ENCODE measurements at regions not wholly inside any gene's neighbourhood (a gene's known extent, or its start where the extent isn't known, plus 50 kb on each side); places are given as distances from the start of the nearest gene placed in this dataset.

GRCh38 chr5:9715891-9716335, 85.8 kb upstream of the TAS2R1 start:
- no peak for TF ChIP-seq CTCF (IDR thresholded peaks at IDR 0.05; ENCODE audit: unreplicated experiment)
- Mint-ChIP-seq H3K9me3 (peaks cover 12% of the 10 kb centered on the region), H3K27me3 (ENCODE audit: low read depth) (no peaks in the 10 kb centered on the region), H3K27ac (no peak overlapping the region), H3K4me1 (peaks cover 42% of the 10 kb centered on the region), H3K4me3 (no peak overlapping the region), H3K36me3 (peaks cover 3% of the 10 kb centered on the region)
- DNase-seq (ENCODE audit: low spot score in 2 of 2, unreplicated experiment in 2 of 2): no peak

- no peak overlapping the region for H3K4me3 Mint-ChIP-seq
- no peak for DNase-seq (ENCODE audit: low spot score in 2 of 2, unreplicated experiment in 2 of 2)
- H3K4me1 Mint-ChIP-seq: peaks cover 42% of the 10 kb centered on the region
- H3K9me3 Mint-ChIP-seq: peaks cover 14% of the 10 kb centered on the region
- H3K27ac Mint-ChIP-seq: no peak overlapping the region
- H3K36me3 Mint-ChIP-seq: peaks cover 3% of the 10 kb centered on the region
- H3K27me3 Mint-ChIP-seq (ENCODE audit: low read depth): no peaks in the 10 kb centered on the region
- no peak for TF ChIP-seq CTCF (IDR thresholded peaks at IDR 0.05; ENCODE audit: unreplicated experiment)
Measured at GRCh38 chr5:9713959-9714586, 83.9 kb upstream of the TAS2R1 start.

- DNase-seq (ENCODE audit: low spot score in 2 of 2, unreplicated experiment in 2 of 2): no peak
- H3K27ac Mint-ChIP-seq: no peak overlapping the region
- H3K4me1 Mint-ChIP-seq: peaks cover 42% of the 10 kb centered on the region
- H3K9me3 Mint-ChIP-seq: peaks cover 14% of the 10 kb centered on the region
- H3K36me3 Mint-ChIP-seq: peaks cover 3% of the 10 kb centered on the region
- no peaks in the 10 kb centered on the region for H3K27me3 Mint-ChIP-seq (ENCODE audit: low read depth)
- no peak overlapping the region for H3K4me3 Mint-ChIP-seq
- TF ChIP-seq CTCF (IDR thresholded peaks at IDR 0.05; ENCODE audit: unreplicated experiment): no peak
Measured at GRCh38 chr5:9713356-9713755, 83.2 kb upstream of the TAS2R1 start.

- Mint-ChIP-seq H3K9me3 (peaks cover 14% of the 10 kb centered on the region), H3K27me3 (ENCODE audit: low read depth) (no peaks in the 10 kb centered on the region), H3K27ac (no peak overlapping the region), H3K36me3 (peaks cover 3% of the 10 kb centered on the region), H3K4me3 (no peak overlapping the region), H3K4me1 (peaks cover 42% of the 10 kb centered on the region)
- no peak for DNase-seq (ENCODE audit: low spot score in 2 of 2, unreplicated experiment in 2 of 2)
- no peak for TF ChIP-seq CTCF (IDR thresholded peaks at IDR 0.05; ENCODE audit: unreplicated experiment)
Measured at GRCh38 chr5:9712911-9713310, 82.8 kb upstream of the TAS2R1 start.

- no peak overlapping the region for H3K4me3 Mint-ChIP-seq
- H3K27ac Mint-ChIP-seq: peak overlapping the region; percentile 69
- peaks cover 3% of the 10 kb centered on the region for H3K36me3 Mint-ChIP-seq
Measured at GRCh38 chr5:9712506-9712905, 82.4 kb upstream of the TAS2R1 start.

More at GRCh38 chr5:9712506-9712905, 82.4 kb upstream of the TAS2R1 start:
- no peak for TF ChIP-seq CTCF (IDR thresholded peaks at IDR 0.05; ENCODE audit: unreplicated experiment)
- peaks cover 42% of the 10 kb centered on the region for H3K4me1 Mint-ChIP-seq
- H3K27me3 Mint-ChIP-seq (ENCODE audit: low read depth): no peaks in the 10 kb centered on the region
- H3K9me3 Mint-ChIP-seq: peaks cover 14% of the 10 kb centered on the region
- DNase-seq (ENCODE audit: low spot score in 2 of 2, unreplicated experiment in 2 of 2): no peak

Measured in mesothelial cell of epicardium (in vitro differentiated cells).